T-helper 1 cell (primary cell): ENCODE measurements at regions not wholly inside any gene's neighbourhood (a gene's known extent, or its start where the extent isn't known, plus 50 kb on each side); places are given as distances from the start of the nearest gene placed in this dataset.
"Not testable (repeated sequence)": the region's sequence is repeated elsewhere in the genome, so short reads cannot be mapped to it uniquely, and the experiment has no call there.

Experiments
- DNase-seq, 5 donors: peaks; one replicate each; pipeline ENCODE4 v3.0.0-alpha.2; 2012 to 2020

- no peak for DNase-seq
These were observed 525.3 kb upstream of the ADGRL4 start for GRCh38 chr1:79531790-79532189.

- DNase-seq, result no peak
These were observed 523.9 kb upstream of the ADGRL4 start for GRCh38 chr1:79530476-79530875.

DNA sequence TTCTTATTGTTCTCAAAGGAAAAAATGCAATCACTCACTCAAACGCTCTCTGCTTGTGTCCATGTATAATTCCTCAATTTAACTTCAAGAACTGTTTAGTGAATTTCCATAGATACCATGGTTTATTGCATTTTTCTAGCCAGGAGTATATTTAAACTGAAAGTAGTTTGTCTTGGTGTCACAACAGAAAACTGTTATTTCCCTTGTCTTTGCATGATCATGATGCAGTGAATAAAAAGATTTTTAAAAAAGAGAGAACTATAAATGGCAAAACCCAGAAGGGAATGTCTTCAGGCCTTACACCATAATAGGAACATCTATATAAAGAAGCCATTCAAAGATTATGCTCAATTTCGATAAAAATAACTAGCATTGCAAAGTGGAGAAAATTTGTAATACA is 523.5 kb upstream of the ADGRL4 start:
- DNase-seq, result no peak

DNA sequence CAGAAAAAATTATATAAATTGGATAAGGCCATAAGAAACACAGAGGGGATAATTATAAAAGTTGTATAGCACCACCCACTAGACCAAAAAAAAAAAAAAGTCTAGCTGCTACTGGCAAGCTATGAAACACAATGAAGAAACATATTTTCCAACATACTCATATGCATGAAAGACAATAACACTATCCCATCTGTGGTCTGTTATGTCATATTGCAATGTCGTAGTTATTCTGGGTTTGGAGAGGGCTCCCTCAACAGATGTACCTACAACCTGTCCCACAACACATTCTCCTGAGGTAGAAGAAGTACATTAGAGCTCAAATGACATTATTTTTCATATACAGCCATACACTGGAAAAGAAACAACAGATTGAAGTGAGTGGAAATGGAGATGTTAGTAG is 517.6 kb upstream of the ADGRL4 start:
- DNase-seq, result no peak

GRCh38 chr1:79519084-79519760 is 512.7 kb upstream of the ADGRL4 start:
- DNase-seq, result no peak

DNA sequence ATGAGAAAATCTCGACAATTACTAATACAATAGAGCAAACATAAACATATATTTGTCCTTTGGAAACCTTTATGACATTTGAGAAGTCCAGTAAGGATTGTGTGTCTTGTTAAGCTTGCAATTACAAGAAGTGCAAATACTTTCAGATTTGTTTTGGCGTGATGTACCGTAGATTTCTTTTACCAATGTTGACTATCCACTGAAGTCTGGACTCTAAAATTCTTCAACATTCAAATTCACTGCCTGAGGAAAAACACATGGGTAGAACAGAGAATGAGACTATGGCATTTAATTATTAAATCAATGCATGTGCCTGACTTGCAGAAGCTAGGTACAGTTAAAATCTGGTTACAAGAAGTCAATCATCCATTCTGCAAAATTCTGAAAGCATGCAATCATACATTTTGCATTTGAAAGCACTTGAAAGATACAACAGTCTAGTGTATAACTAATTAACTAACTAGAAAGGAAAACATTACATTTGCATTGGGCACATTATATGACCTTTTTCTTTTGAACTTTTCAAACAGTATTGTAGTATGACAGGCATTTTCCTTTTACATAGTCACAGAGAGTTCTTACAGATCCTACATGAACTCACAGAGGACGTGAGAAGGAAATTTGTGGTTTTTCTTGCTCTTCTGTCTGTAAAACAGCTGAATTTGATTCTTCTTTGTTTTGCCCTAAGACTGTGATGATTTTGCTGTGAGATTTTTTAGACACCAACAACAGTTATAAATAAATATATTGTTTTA is 511.1 kb upstream of the ADGRL4 start:
- no peak for DNase-seq

DNA sequence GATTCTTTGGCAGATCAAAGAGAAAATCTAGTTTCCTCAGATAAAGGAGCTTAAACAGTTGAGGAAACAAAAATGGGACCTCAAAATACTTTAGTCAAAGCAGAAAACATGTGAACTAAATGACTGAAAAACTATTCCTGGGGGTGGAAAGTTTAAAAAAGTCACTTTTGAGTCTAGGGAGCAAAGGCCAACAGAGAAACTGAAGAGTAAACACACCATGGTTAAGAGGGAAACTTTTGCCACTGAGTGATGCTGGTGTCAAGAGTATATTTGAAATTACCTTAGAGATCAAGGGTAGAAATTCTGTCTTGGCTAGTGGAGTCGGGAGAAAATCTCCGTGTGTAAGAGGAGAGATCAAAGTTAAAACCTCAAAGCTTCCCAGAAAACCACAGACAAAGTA is 501.2 kb upstream of the ADGRL4 start:
- no peak for DNase-seq

GRCh38 chr1:79501153-79501552 is 494.6 kb upstream of the ADGRL4 start:
- no peak for DNase-seq

DNA sequence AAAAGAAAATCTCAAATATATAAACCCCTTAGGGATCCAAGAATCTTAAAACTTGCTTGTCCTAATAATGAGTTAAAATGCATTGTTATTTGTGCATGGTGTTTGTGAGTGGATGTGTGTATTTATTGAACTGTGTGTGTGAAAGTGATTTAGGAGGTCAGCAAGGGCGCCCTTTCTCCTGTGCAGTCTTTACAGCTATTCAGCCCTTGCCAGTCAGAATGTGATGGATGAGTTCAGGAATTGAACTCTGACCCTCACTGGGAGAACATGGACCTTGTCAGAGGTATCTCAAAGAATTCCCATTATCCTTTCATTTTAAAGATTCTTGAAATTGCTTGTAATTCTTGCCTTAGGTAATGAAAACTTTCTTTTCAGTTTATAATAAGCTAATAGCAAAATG is 493.0 kb upstream of the ADGRL4 start:
- DNase-seq, result no peak

DNA sequence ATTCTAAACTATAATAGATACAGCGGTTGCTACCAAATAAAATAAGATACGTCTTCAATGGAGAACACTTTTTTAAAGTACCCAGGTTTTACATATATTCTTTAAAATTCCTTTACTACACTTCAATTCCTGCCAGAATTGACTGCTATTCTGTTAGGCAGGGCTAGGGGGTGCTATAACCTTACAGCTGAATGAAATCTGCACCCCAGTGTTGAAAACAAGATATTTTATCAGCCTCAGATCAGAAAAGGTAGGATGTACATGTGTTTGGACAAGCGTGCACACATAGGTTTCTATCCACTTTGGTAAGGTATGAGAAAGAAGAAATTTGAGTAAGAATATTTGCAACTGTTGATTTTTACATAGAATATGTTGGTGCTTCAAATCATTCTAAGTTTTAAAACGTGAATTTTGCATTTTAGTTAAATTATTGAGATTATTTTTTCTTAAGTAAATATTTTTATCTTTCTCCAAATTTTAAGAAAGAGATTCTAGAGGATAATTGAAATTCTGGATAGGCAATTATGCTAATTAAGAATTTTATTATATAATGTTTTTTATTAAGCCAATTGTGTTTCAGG is 490.8 kb upstream of the ADGRL4 start:
- DNase-seq, result no peak

DNA sequence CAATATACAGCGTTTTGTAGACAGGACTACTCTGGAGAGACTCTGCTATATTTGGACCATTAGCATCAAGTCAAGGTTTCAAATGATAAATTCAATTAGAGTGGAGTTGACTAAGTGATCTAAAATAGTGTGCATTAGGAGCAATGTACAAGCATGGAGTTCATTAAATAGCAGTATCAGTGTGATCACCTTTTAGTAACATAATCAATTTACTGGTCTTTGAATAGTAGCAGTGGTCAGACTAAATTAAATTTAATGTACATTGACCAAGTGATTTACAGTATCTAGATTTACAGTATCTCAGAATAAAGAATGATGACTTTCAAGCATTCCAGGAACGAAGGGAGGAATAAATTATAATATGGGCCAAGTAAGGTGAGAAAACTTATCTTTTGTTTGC is 489.6 kb upstream of the ADGRL4 start:
- no peak for DNase-seq

DNA sequence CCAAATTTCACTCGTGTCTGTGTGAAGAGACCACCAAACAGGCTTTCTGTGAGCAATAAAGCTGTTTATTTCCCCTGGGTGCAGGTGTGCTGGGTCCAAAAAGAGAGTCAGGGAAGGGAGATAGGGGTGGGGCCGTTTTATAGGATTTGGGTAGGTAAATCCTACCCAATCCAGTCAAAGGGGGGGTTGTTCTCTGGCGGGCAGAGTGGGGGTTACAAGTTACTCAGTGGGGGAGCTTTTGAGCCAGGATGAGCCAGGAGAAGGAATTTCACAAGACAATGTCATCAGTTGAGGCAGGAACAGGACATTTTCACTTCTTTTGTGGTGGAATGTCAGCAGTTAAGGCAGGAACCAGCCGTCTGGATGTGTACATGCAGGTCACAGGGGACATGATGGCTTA is 487.2 kb upstream of the ADGRL4 start:
- not testable (repeated sequence) for DNase-seq

DNA sequence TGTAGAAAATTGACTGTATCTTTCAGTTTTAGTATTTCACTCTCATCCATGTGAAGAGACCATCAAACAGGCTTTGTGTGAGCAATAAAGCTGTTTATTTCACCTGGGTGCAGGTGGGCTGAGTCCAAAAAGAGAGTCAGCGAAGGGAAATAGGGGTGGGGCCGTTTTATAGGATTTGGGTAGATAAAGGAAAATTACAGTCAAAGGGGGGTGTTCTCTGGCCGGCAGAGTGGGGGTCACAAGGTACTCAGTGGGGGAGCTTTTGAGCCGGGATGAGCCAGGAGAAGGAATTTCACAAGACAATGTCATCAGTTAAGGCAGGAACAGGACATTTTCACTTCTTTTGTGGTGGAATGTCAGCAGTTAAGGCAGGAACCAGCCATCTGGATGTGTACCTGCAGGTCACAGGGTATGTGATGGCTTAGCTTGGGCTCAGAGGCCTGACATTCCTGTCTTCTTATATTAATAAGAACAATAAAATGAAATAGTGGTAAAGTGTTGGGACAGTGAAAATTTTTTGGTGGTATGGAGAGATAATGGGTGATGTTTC is 482.1 kb upstream of the ADGRL4 start:
- DNase-seq, result not testable (repeated sequence)

GRCh38 chr1:79478728-79479373 is 472.3 kb upstream of the ADGRL4 start:
- no peak for DNase-seq

- DNase-seq, result no peak
These were observed 471.6 kb upstream of the ADGRL4 start for GRCh38 chr1:79478160-79478559.

- DNase-seq, result no peak
These were observed 465.6 kb upstream of the ADGRL4 start for GRCh38 chr1:79472067-79472656.

GRCh38 chr1:79469139-79469538 is 462.6 kb upstream of the ADGRL4 start:
- DNase-seq, result no peak

DNA sequence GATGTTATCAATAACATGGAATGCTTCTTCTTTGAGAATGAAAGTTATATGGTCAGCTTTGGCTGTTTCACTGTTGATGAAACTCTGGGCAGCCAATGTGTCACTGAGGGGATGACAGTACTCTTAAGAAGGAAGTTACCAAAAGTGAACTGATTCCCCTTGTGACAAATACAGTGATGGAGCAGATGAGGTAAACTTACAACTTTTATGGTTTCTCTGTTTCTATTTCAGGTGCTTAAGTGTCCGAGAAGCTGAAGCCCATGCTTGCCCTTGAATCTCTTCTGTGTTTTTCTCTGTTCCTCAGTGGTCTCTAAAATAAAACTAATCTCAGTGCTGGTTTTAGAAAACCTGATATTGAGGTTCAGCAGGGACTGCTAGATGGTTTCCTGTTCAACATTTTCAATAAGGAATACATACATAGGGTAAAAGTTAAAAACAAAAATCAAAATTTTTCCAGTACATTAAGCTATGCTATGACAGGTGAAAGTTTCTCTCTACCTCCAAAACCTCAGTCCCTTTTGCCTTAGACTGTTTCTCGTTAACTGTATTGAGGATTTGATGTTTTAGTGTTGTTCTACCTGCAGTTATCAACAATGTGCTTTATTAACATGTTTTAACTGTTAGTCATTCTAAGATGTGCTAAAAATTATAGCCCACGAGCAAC is 454.4 kb upstream of the ADGRL4 start:
- no peak for DNase-seq

GRCh38 chr1:79457562-79458224 is 451.2 kb upstream of the ADGRL4 start:
- no peak for DNase-seq

DNA sequence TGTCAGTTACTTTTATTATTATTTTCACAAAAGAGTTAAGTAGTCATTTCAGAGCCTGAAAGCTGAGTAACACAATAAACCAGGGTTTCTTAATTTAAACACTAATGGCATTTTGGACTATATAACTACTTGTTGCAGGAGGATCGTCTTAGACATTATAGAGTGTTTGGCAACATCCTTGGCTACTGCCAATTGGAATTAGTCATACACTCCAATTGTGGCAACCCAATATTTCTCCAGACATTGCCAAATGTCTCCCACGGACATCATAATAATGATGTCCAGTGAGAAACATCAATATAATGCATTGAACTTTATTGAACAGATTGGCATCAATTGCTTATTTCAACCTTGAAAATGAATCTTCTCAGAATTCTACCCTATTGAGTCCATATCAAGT is 441.9 kb upstream of the ADGRL4 start:
- DNase-seq, result no peak

GRCh38 chr1:79441238-79441637 is 434.7 kb upstream of the ADGRL4 start:
- no peak for DNase-seq

GRCh38 chr1:79437540-79437939 is 431.0 kb upstream of the ADGRL4 start:
- no peak for DNase-seq
